Neural progenitor cell (in vitro differentiated cells): ENCODE measurements at regions not wholly inside any gene's neighbourhood (a gene's known extent, or its start where the extent isn't known, plus 50 kb on each side); places are given as distances from the start of the nearest gene placed in this dataset.

ENCODE experiments used
- DNase-seq: peaks from one replicate; pipeline ENCODE4 v3.0.0-alpha.2; 2016; ENCODE audit warnings: low spot score
- H2AFZ ChIP-seq: fragments of 200-600 bp; sonication (generic); replicated peaks from 2 replicates; pipeline ENCODE4 v1.6.1; 2016; ENCODE audit warnings: antibody characterized with exemption
- H3F3A ChIP-seq: fragments of 200-600 bp; sonication (generic); 2 replicates; pipeline ENCODE4 v1.6.1; 2016; ENCODE audit warnings: antibody characterized with exemption, low read depth
- H3K27ac ChIP-seq: fragments of 200-600 bp; sonication (generic); 2 replicates; pipeline ENCODE4 v1.5.1; 2016; ENCODE audit warnings: mild to moderate bottlenecking
- H3K27me3 ChIP-seq: fragments of 200-600 bp; sonication (generic); 2 replicates; pipeline ENCODE4 v1.6.1; 2016; ENCODE audit warnings: mild to moderate bottlenecking, moderate library complexity
- H3K36me3 ChIP-seq: fragments of 200-600 bp; sonication (generic); 2 replicates; pipeline ENCODE4 v1.5.1; 2016
- H3K4me1 ChIP-seq: fragments of 200-600 bp; sonication (generic); 2 replicates; pipeline ENCODE4 v1.6.1; 2016; ENCODE audit warnings: mixed run types
- H3K4me2 ChIP-seq: fragments of 200-600 bp; sonication (generic); 2 replicates; pipeline ENCODE4 v1.6.1; 2016
- H3K4me3 ChIP-seq: fragments of 200-600 bp; sonication (generic); 2 replicates; pipeline ENCODE4 v1.5.1; 2016
- H3K79me2 ChIP-seq: fragments of 200-600 bp; sonication (generic); 2 replicates; pipeline ENCODE4 v1.6.1; 2016; ENCODE audit warnings: low read depth
- H3K9ac ChIP-seq: fragments of 200-600 bp; sonication (generic); 2 replicates; pipeline ENCODE4 v1.6.1; 2016
- H3K9me3 ChIP-seq: fragments of 200-600 bp; sonication (generic); 2 replicates; pipeline ENCODE4 v1.5.1; 2016; ENCODE audit warnings: low read depth
- H4K20me1 ChIP-seq: fragments of 200-600 bp; sonication (generic); 2 replicates; pipeline ENCODE4 v1.6.1; 2016; ENCODE audit warnings: low read depth
- H3K27ac Mint-ChIP-seq: 3 replicates; pipeline ENCODE4 v1.8.0; 2021; ENCODE audit warnings: mixed read lengths
- H3K27me3 Mint-ChIP-seq: 2 replicates; pipeline ENCODE4 v1.8.0; 2022; ENCODE audit warnings: low read depth, mild to moderate bottlenecking, inconsistent platforms, moderate library complexity, mixed read lengths; ENCODE audit not compliant: insufficient read depth
- H3K36me3 Mint-ChIP-seq: 3 replicates; pipeline ENCODE4 v1.8.0; 2021; ENCODE audit warnings: mixed read lengths
- H3K4me1 Mint-ChIP-seq: 3 replicates; pipeline ENCODE4 v1.8.0; 2021; ENCODE audit warnings: mixed read lengths
- H3K4me3 Mint-ChIP-seq: 3 replicates; pipeline ENCODE4 v1.8.0; 2021; ENCODE audit warnings: mild to moderate bottlenecking, moderate library complexity, mixed read lengths
- H3K9me3 Mint-ChIP-seq: 3 replicates; pipeline ENCODE4 v1.8.0; 2020; ENCODE audit warnings: mixed read lengths
- CTCF ChIP-seq: fragments of 200-600 bp; sonication (generic); IDR thresholded peaks from 2 replicates; pipeline ENCODE4 v1.5.1; 2017; ENCODE audit warnings: antibody characterized with exemption, mild to moderate bottlenecking
- EZH2 ChIP-seq: fragments of 200-600 bp; sonication (generic); IDR thresholded peaks from 2 replicates; pipeline ENCODE4 v1.6.1; 2017; ENCODE audit warnings: antibody characterized with exemption, mild to moderate bottlenecking, moderate library complexity
- EZH2phosphoT487 ChIP-seq: fragments of 200-600 bp; sonication (generic); IDR thresholded peaks from 2 replicates; pipeline ENCODE4 v1.6.1; 2017; ENCODE audit warnings: antibody characterized with exemption

GRCh38 chr12:92075425-92075914 lies 70.2 kb downstream of the BTG1 start:
- Mint-ChIP-seq H3K36me3 (no peaks in the 10 kb centered on the region), H3K27ac (peak overlapping the region; percentile 38), H3K9me3 (peaks cover 4% of the 10 kb centered on the region), H3K27me3 (no peaks in the 10 kb centered on the region), H3K4me3 (no peak overlapping the region), H3K4me1 (peaks cover 22% of the 10 kb centered on the region)
- H3K36me3 ChIP-seq, result no peaks in the 10 kb centered on the region
- H3K27me3 ChIP-seq, result no peaks in the 10 kb centered on the region
- no peaks in the 10 kb centered on the region for H4K20me1 ChIP-seq
- H3K79me2 ChIP-seq, result no peaks in the 10 kb centered on the region
- H3K4me1 ChIP-seq, result peaks cover 18% of the 10 kb centered on the region
- DNase-seq, result peak; percentile 54
- H3K4me3 ChIP-seq, result no peak overlapping the region
- no peak overlapping the region for H3K27ac ChIP-seq
- no peak overlapping the region for H2AFZ ChIP-seq
- H3K4me2 ChIP-seq, result peak overlapping the region; percentile 5
- H3F3A ChIP-seq, result no peaks in the 10 kb centered on the region
- H3K9me3 ChIP-seq, result no peaks in the 10 kb centered on the region
- no peak for TF ChIP-seq EZH2
- TF ChIP-seq CTCF, result no peak
- TF ChIP-seq EZH2phosphoT487, result no peak
- no peak overlapping the region for H3K9ac ChIP-seq

GRCh38 chr12:92074889-92075288 lies 70.8 kb downstream of the BTG1 start:
- H3K27ac Mint-ChIP-seq, result peak overlapping the region; percentile 38
- H3K27me3 Mint-ChIP-seq, result no peaks in the 10 kb centered on the region
- no peak overlapping the region for H3K4me3 Mint-ChIP-seq

GRCh38 chr12:92073094-92073493 lies 72.6 kb downstream of the BTG1 start:
- no peak for TF ChIP-seq EZH2phosphoT487
- TF ChIP-seq EZH2, result no peak
- TF ChIP-seq CTCF, result no peak
- Histone ChIP-seq H3K27ac (no peak overlapping the region), H3K79me2 (no peaks in the 10 kb centered on the region), H3F3A (no peaks in the 10 kb centered on the region), H3K4me3 (no peak overlapping the region), H3K36me3 (no peaks in the 10 kb centered on the region), H2AFZ (no peak overlapping the region), H3K9ac (no peak overlapping the region), H3K9me3 (no peaks in the 10 kb centered on the region), H3K27me3 (no peaks in the 10 kb centered on the region), H3K4me2 (no peak overlapping the region), H3K4me1 (peaks cover 18% of the 10 kb centered on the region), H4K20me1 (no peaks in the 10 kb centered on the region)
- no peak overlapping the region for H3K4me3 Mint-ChIP-seq
- H3K27ac Mint-ChIP-seq, result no peak overlapping the region
- peaks cover 19% of the 10 kb centered on the region for H3K4me1 Mint-ChIP-seq
- peaks cover 4% of the 10 kb centered on the region for H3K9me3 Mint-ChIP-seq
- no peaks in the 10 kb centered on the region for H3K27me3 Mint-ChIP-seq
- no peaks in the 10 kb centered on the region for H3K36me3 Mint-ChIP-seq
- no peak for DNase-seq

More at GRCh38 chr12:92074889-92075288, 70.8 kb downstream of the BTG1 start:
- peak overlapping the region; percentile 5 for H3K4me2 ChIP-seq
- peaks cover 19% of the 10 kb centered on the region for H3K4me1 Mint-ChIP-seq
- no peak for DNase-seq
- no peaks in the 10 kb centered on the region for H3K27me3 ChIP-seq
- H3K79me2 ChIP-seq, result no peaks in the 10 kb centered on the region
- TF ChIP-seq CTCF, result no peak
- H3K9ac ChIP-seq, result no peak overlapping the region
- no peak overlapping the region for H3K4me3 ChIP-seq
- H3K27ac ChIP-seq, result no peak overlapping the region
- H3K4me1 ChIP-seq, result peaks cover 18% of the 10 kb centered on the region
- H3K9me3 ChIP-seq, result no peaks in the 10 kb centered on the region
- no peak overlapping the region for H2AFZ ChIP-seq
- H3K9me3 Mint-ChIP-seq, result peaks cover 4% of the 10 kb centered on the region
- no peaks in the 10 kb centered on the region for H4K20me1 ChIP-seq
- no peaks in the 10 kb centered on the region for H3K36me3 Mint-ChIP-seq
- H3F3A ChIP-seq, result no peaks in the 10 kb centered on the region
- H3K36me3 ChIP-seq, result no peaks in the 10 kb centered on the region
